GM19324 (cell line): ENCODE measurements at regions not wholly inside any gene's neighbourhood (a gene's known extent, or its start where the extent isn't known, plus 50 kb on each side); places are given as distances from the start of the nearest gene placed in this dataset.

Source experiments
- ATAC-seq: cut with Tn5 transposase; IDR thresholded peaks from one replicate; pipeline ENCODE4 v1.9.1; 2021; ENCODE audit warnings: mild to moderate bottlenecking, moderate library complexity; ENCODE audit not compliant: unreplicated experiment, low FRiP score

- ATAC-seq: no peak
These were observed 80.1 kb downstream of the PJA1 start for GRCh38 chrX:69085151-69085550.

- no peak for ATAC-seq
These were observed 81.5 kb downstream of the PJA1 start for GRCh38 chrX:69083801-69084200.

GRCh38 chrX:69083361-69083760, 81.9 kb downstream of the PJA1 start:
- no peak for ATAC-seq

GRCh38 chrX:69082753-69083150, 82.5 kb downstream of the PJA1 start:
- no peak for ATAC-seq

GRCh38 chrX:69082055-69082752, 83.0 kb downstream of the PJA1 start:
- ATAC-seq: no peak

- no peak for ATAC-seq
These were observed 84.3 kb downstream of the PJA1 start for GRCh38 chrX:69080855-69081465.

GRCh38 chrX:69079268-69079667, 86.0 kb downstream of the PJA1 start:
- no peak for ATAC-seq

GRCh38 chrX:69077895-69078455, 87.3 kb downstream of the PJA1 start:
- ATAC-seq: no peak

GRCh38 chrX:69076088-69076487, 89.2 kb downstream of the PJA1 start:
- ATAC-seq: no peak

GRCh38 chrX:69074726-69075125, 90.5 kb downstream of the PJA1 start:
- no peak for ATAC-seq

GRCh38 chrX:69073721-69074120, 91.5 kb downstream of the PJA1 start:
- no peak for ATAC-seq

- ATAC-seq: no peak
These were observed 92.0 kb downstream of the PJA1 start for GRCh38 chrX:69073241-69073640.

- no peak for ATAC-seq
These were observed 92.7 kb downstream of the PJA1 start for GRCh38 chrX:69072486-69073006.

- ATAC-seq: no peak
These were observed 94.2 kb downstream of the PJA1 start for GRCh38 chrX:69070949-69071650.

- no peak for ATAC-seq
These were observed 95.4 kb downstream of the PJA1 start for GRCh38 chrX:69069876-69070275.

- no peak for ATAC-seq
These were observed 96.2 kb downstream of the PJA1 start for GRCh38 chrX:69069086-69069445.

GRCh38 chrX:69068301-69069085, 96.8 kb downstream of the PJA1 start:
- no peak for ATAC-seq

GRCh38 chrX:69067841-69068240, 97.4 kb downstream of the PJA1 start:
- no peak for ATAC-seq

GRCh38 chrX:69066966-69067525, 98.2 kb downstream of the PJA1 start:
- no peak for ATAC-seq
